ENCODE measurements at regions not wholly inside any gene's neighbourhood (a gene's known extent, or its start where the extent isn't known, plus 50 kb on each side); places are given as distances from the start of the nearest gene placed in this dataset.

DNA sequence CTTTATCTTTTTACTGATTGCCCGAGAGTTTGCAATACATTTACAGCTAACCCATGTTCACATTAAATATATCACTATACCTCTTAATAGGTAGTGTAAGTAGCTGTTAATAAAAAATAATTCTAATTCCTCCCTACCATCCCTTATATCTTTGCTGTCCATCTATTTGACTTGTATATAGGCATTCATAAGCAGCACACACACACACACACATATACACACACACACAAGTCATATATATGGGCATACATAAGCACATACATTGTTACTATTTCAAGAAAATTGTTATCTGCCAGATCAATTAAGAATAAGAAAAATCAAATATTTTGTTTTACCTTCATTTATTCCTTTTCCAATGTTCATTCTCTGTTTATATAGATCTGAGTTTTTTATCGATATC is 176.4 kb downstream of the PPP1R3A start:
- Histone ChIP-seq H3K4me1 (ENCODE audit: control insufficient read depth in 2 of 2, insufficient read depth in 1 of 2, low read depth in 1 of 2, low read length in 2 of 2) (no peaks in the 10 kb centered on the region), H3K27ac (replicated peaks; ENCODE audit: low read length) (no peak overlapping the region), H3K27me3 (ENCODE audit: control insufficient read depth in 3 of 3, insufficient read depth in 3 of 3, low read depth in 1 of 3, low read length in 3 of 3) (no peaks in the 10 kb centered on the region), H2BK12ac (ENCODE audit: low read length) (no peak overlapping the region), H3K23ac (ENCODE audit: low read depth, low read length, poor library complexity) (no peak overlapping the region), H3K14ac (ENCODE audit: low read length) (no peak overlapping the region), H3K4me3 (ENCODE audit: low read length in 2 of 2) (no peak overlapping the region), H4K8ac (ENCODE audit: low read depth, low read length) (no peak overlapping the region), H2AK5ac (ENCODE audit: low read depth, low read length) (no peak overlapping the region), H3K36me3 (replicated peaks in 1 of 2; ENCODE audit: control insufficient read depth in 2 of 2, insufficient read depth in 2 of 2, low read length in 2 of 2) (no peaks in the 10 kb centered on the region), H2BK15ac (ENCODE audit: low read length) (no peak overlapping the region), H3K4ac (ENCODE audit: low read length) (no peak overlapping the region), H3K18ac (ENCODE audit: low read length) (no peak overlapping the region), H3K9ac (ENCODE audit: low read depth, low read length, poor library complexity) (no peak overlapping the region), H3K79me1 (ENCODE audit: low read depth, low read length) (no peaks in the 10 kb centered on the region), H3K9me3 (replicated peaks in 1 of 2; ENCODE audit: control insufficient read depth in 2 of 2, insufficient read depth in 1 of 2, low read depth in 1 of 2, low read length in 2 of 2) (no peaks in the 10 kb centered on the region), H4K91ac (ENCODE audit: low read depth, low read length, poor library complexity) (no peak overlapping the region), H2AFZ (ENCODE audit: low read length) (no peak overlapping the region), H3K4me2 (ENCODE audit: insufficient read depth, low read length, poor library complexity, severe bottlenecking) (no peak overlapping the region), H2BK120ac (ENCODE audit: low read depth, low read length) (no peak overlapping the region), H2BK5ac (ENCODE audit: low read length) (no peak overlapping the region)
- no peak for DNase-seq (ENCODE audit: low spot score)
- WGBS, 2 donors (ENCODE audit: extremely low coverage in 2 of 2, insufficient read length in 2 of 2, insufficient replicate concordance in 1 of 2), result no CpG with 5 or more reads among the region's 2 CpGs

DNA sequence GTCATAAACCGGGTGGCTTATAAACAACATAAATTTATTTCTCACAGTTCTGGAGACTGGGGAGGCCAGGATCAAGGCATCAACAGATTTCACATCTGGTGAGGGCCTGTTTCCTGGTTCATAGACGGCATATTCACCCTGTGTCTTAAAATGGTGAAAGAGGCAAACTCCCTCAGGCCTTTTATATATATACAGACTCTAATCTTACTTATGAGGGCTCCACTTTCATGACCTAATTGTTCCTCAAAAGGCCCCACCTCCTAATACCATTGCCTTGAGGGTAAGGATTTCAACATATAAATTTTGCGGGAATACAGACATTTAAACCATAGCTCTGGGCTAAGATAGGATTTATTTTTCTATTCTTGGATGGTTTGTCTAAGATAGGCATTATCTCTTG is 187.2 kb downstream of the PPP1R3A start:
- no peaks in the 10 kb centered on the region for H3K79me1 ChIP-seq (ENCODE audit: low read depth, low read length)
- no peak overlapping the region for H3K14ac ChIP-seq (ENCODE audit: low read length)
- no peak overlapping the region for H2BK15ac ChIP-seq (ENCODE audit: low read length)
- no peak overlapping the region for H2BK120ac ChIP-seq (ENCODE audit: low read depth, low read length)
- no peak overlapping the region for H3K4ac ChIP-seq (ENCODE audit: low read length)
- no peak overlapping the region for H2AK5ac ChIP-seq (ENCODE audit: low read depth, low read length)
- no peak for DNase-seq (ENCODE audit: low spot score)
- no peak overlapping the region for H2AFZ ChIP-seq (ENCODE audit: low read length)
- no peaks in the 10 kb centered on the region for H3K9me3 ChIP-seq (replicated peaks in 1 of 2; ENCODE audit: control insufficient read depth in 2 of 2, insufficient read depth in 1 of 2, low read depth in 1 of 2, low read length in 2 of 2)
- no peak overlapping the region for H3K4me3 ChIP-seq (ENCODE audit: low read length in 2 of 2)
- no peak overlapping the region for H2BK5ac ChIP-seq (ENCODE audit: low read length)
- no peak overlapping the region for H3K9ac ChIP-seq (ENCODE audit: low read depth, low read length, poor library complexity)
- H2BK12ac ChIP-seq (ENCODE audit: low read length), result no peak overlapping the region
- no peak overlapping the region for H3K27ac ChIP-seq (replicated peaks; ENCODE audit: low read length)
- H4K8ac ChIP-seq (ENCODE audit: low read depth, low read length), result no peak overlapping the region
- no peak overlapping the region for H3K18ac ChIP-seq (ENCODE audit: low read length)
- no CpG with 5 or more reads among the region's 3 CpGs for WGBS, 2 donors (ENCODE audit: extremely low coverage in 2 of 2, insufficient read length in 2 of 2, insufficient replicate concordance in 1 of 2)
- H3K36me3 ChIP-seq (replicated peaks in 1 of 2; ENCODE audit: control insufficient read depth in 2 of 2, insufficient read depth in 2 of 2, low read length in 2 of 2), result no peaks in the 10 kb centered on the region
- H3K23ac ChIP-seq (ENCODE audit: low read depth, low read length, poor library complexity), result no peak overlapping the region
- no peaks in the 10 kb centered on the region for H3K4me1 ChIP-seq (ENCODE audit: control insufficient read depth in 2 of 2, insufficient read depth in 1 of 2, low read depth in 1 of 2, low read length in 2 of 2)
- H3K27me3 ChIP-seq (ENCODE audit: control insufficient read depth in 3 of 3, insufficient read depth in 3 of 3, low read depth in 1 of 3, low read length in 3 of 3), result no peaks in the 10 kb centered on the region
- H4K91ac ChIP-seq (ENCODE audit: low read depth, low read length, poor library complexity), result no peak overlapping the region
- no peak overlapping the region for H3K4me2 ChIP-seq (ENCODE audit: insufficient read depth, low read length, poor library complexity, severe bottlenecking)

DNA sequence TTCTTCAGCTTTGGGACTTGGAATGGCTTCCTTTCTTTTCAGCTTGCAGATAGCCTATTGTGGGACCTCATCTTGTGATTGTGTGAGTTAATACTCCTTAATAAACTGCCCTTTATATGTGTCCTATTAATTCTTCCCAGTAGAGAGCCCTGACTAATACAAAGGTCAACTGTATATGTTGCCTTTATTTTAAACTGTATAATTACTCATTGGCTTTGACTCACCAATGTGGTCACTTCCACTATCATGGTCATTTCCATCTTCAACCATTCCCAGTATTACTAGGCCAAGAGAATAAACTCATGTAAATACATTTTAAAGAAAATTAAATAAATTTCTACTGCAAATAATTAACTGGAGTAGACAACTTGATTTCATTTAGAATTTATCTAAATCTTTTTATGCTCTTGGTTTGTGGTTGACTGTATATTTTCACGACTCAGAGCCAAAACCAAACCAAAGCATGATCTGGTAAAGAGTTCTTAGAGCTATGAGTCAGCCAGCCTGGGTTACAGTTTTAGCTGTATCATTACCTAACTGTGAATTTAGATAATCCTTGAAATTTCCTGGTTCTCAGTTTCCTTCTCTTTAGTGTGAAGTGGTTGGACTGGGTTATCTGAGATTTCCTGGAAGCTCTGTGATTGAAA is 188.4 kb downstream of the PPP1R3A start:
- no peaks in the 10 kb centered on the region for H3K4me1 ChIP-seq (ENCODE audit: control insufficient read depth in 2 of 2, insufficient read depth in 1 of 2, low read depth in 1 of 2, low read length in 2 of 2)
- no peaks in the 10 kb centered on the region for H3K9me3 ChIP-seq (replicated peaks in 1 of 2; ENCODE audit: control insufficient read depth in 2 of 2, insufficient read depth in 1 of 2, low read depth in 1 of 2, low read length in 2 of 2)
- no peak overlapping the region for H3K4me3 ChIP-seq (ENCODE audit: low read length in 2 of 2)
- H3K27me3 ChIP-seq (ENCODE audit: control insufficient read depth in 3 of 3, insufficient read depth in 3 of 3, low read depth in 1 of 3, low read length in 3 of 3), result no peaks in the 10 kb centered on the region
- no peak overlapping the region for H3K4me2 ChIP-seq (ENCODE audit: insufficient read depth, low read length, poor library complexity, severe bottlenecking)
- H2AFZ ChIP-seq (ENCODE audit: low read length), result no peak overlapping the region
- H3K27ac ChIP-seq (replicated peaks; ENCODE audit: low read length), result no peak overlapping the region
- no peaks in the 10 kb centered on the region for H3K36me3 ChIP-seq (replicated peaks in 1 of 2; ENCODE audit: control insufficient read depth in 2 of 2, insufficient read depth in 2 of 2, low read length in 2 of 2)
- no peak overlapping the region for H2BK120ac ChIP-seq (ENCODE audit: low read depth, low read length)
- H3K79me1 ChIP-seq (ENCODE audit: low read depth, low read length), result no peaks in the 10 kb centered on the region
- no CpG with 5 or more reads among the region's 1 CpG for WGBS, 2 donors (ENCODE audit: extremely low coverage in 2 of 2, insufficient read length in 2 of 2, insufficient replicate concordance in 1 of 2)
- H3K18ac ChIP-seq (ENCODE audit: low read length), result no peak overlapping the region
- no peak overlapping the region for H2AK5ac ChIP-seq (ENCODE audit: low read depth, low read length)
- H3K4ac ChIP-seq (ENCODE audit: low read length), result no peak overlapping the region
- H2BK12ac ChIP-seq (ENCODE audit: low read length), result no peak overlapping the region
- no peak overlapping the region for H3K9ac ChIP-seq (ENCODE audit: low read depth, low read length, poor library complexity)
- H3K14ac ChIP-seq (ENCODE audit: low read length), result no peak overlapping the region
- H2BK5ac ChIP-seq (ENCODE audit: low read length), result no peak overlapping the region
- no peak overlapping the region for H4K8ac ChIP-seq (ENCODE audit: low read depth, low read length)
- DNase-seq (ENCODE audit: low spot score), result no peak
- no peak overlapping the region for H4K91ac ChIP-seq (ENCODE audit: low read depth, low read length, poor library complexity)
- no peak overlapping the region for H3K23ac ChIP-seq (ENCODE audit: low read depth, low read length, poor library complexity)
- no peak overlapping the region for H2BK15ac ChIP-seq (ENCODE audit: low read length)

DNA sequence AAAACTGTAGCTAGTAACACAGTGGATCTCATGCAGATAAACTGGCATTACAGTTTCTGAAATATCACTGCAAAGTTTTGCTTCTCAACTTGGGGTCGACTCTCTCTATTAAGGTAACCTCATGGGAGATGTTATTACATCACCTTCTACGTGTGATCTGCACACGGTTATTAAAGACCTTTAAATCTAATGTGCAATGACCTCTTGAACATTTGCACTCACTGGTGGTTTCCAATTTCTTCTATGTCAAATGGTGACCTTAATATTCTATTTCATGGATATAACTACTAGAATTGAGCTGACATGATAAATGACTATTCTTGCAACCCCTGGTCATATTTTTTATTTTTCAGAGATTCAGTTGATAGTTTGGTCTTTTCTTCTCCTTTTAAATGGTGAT is 191.3 kb downstream of the PPP1R3A start:
- Histone ChIP-seq H3K23ac (ENCODE audit: low read depth, low read length, poor library complexity) (no peak overlapping the region), H3K4me2 (ENCODE audit: insufficient read depth, low read length, poor library complexity, severe bottlenecking) (no peak overlapping the region), H3K4ac (ENCODE audit: low read length) (no peak overlapping the region), H2BK5ac (ENCODE audit: low read length) (no peak overlapping the region), H2BK15ac (ENCODE audit: low read length) (no peak overlapping the region), H3K27ac (replicated peaks; ENCODE audit: low read length) (no peak overlapping the region), H3K4me1 (ENCODE audit: control insufficient read depth in 2 of 2, insufficient read depth in 1 of 2, low read depth in 1 of 2, low read length in 2 of 2) (no peaks in the 10 kb centered on the region), H2AFZ (ENCODE audit: low read length) (no peak overlapping the region), H3K27me3 (ENCODE audit: control insufficient read depth in 3 of 3, insufficient read depth in 3 of 3, low read depth in 1 of 3, low read length in 3 of 3) (no peaks in the 10 kb centered on the region), H3K36me3 (replicated peaks in 1 of 2; ENCODE audit: control insufficient read depth in 2 of 2, insufficient read depth in 2 of 2, low read length in 2 of 2) (no peaks in the 10 kb centered on the region), H3K4me3 (ENCODE audit: low read length in 2 of 2) (no peak overlapping the region), H3K79me1 (ENCODE audit: low read depth, low read length) (no peaks in the 10 kb centered on the region), H3K14ac (ENCODE audit: low read length) (no peak overlapping the region), H4K8ac (ENCODE audit: low read depth, low read length) (no peak overlapping the region), H3K9ac (ENCODE audit: low read depth, low read length, poor library complexity) (no peak overlapping the region), H3K9me3 (replicated peaks in 1 of 2; ENCODE audit: control insufficient read depth in 2 of 2, insufficient read depth in 1 of 2, low read depth in 1 of 2, low read length in 2 of 2) (no peaks in the 10 kb centered on the region), H2BK120ac (ENCODE audit: low read depth, low read length) (no peak overlapping the region), H4K91ac (ENCODE audit: low read depth, low read length, poor library complexity) (no peak overlapping the region), H3K18ac (ENCODE audit: low read length) (no peak overlapping the region), H2BK12ac (ENCODE audit: low read length) (no peak overlapping the region), H2AK5ac (ENCODE audit: low read depth, low read length) (no peak overlapping the region)
- no peak for DNase-seq (ENCODE audit: low spot score)
- WGBS, 2 donors (ENCODE audit: extremely low coverage in 2 of 2, insufficient read length in 2 of 2, insufficient replicate concordance in 1 of 2), result no CpG with 5 or more reads among the region's 3 CpGs
